Peyer's patch (tissue), 4 donors: ENCODE measurements at regions not wholly inside any gene's neighbourhood (a gene's known extent, or its start where the extent isn't known, plus 50 kb on each side); places are given as distances from the start of the nearest gene placed in this dataset.
"Not testable (repeated sequence)": the region's sequence is repeated elsewhere in the genome, so short reads cannot be mapped to it uniquely, and the experiment has no call there.

ENCODE experiments used
- POLR2A ChIP-seq, 2 donors: fragments of 450-650 bp; IDR thresholded peaks; one replicate each; pipeline ENCODE4 v1.5.1; 2017; ENCODE audit warnings: antibody characterized with exemption in 2 of 2, mild to moderate bottlenecking in 2 of 2, moderate library complexity in 2 of 2
- TF ChIP-seq, protein P1 (sequence below), 6 experiments: fragments of 450-650 bp in 4 of 6; fragments of 200-600 bp in 2 of 6; sonication (generic) in 1 of 6; IDR thresholded peaks; one replicate each; pipeline ENCODE4 v1.5.1; 2017 to 2019; ENCODE audit warnings: antibody characterized with exemption in 6 of 6, mild to moderate bottlenecking in 3 of 6, moderate library complexity in 1 of 6

DNA sequence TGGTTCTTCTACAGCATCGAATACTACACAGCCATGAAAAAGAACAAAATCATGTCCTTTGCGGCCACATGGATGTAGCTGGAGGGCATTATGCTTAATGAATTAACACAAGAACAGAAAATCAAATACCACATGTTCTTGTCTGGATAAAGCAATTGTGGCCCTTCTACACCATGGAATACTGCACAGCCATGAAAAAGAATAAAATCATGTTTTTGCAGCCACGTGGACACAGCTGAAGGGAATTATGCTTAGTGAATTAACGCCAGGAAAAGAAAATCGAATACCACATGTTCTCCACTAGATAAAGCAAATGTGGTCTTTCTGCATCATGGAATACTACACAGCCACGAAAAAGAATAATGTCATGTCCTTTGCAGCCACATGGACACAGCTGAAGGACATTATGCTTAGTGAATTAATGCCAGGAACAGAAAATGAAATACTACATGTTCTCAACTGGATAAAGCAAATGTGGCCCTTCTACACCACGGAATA, 361.8 kb upstream of the PLGLB2 start:
- TF ChIP-seq POLR2A (IDR thresholded peaks at IDR 0.05), result not testable (repeated sequence)
- TF ChIP-seq, protein P1, sequence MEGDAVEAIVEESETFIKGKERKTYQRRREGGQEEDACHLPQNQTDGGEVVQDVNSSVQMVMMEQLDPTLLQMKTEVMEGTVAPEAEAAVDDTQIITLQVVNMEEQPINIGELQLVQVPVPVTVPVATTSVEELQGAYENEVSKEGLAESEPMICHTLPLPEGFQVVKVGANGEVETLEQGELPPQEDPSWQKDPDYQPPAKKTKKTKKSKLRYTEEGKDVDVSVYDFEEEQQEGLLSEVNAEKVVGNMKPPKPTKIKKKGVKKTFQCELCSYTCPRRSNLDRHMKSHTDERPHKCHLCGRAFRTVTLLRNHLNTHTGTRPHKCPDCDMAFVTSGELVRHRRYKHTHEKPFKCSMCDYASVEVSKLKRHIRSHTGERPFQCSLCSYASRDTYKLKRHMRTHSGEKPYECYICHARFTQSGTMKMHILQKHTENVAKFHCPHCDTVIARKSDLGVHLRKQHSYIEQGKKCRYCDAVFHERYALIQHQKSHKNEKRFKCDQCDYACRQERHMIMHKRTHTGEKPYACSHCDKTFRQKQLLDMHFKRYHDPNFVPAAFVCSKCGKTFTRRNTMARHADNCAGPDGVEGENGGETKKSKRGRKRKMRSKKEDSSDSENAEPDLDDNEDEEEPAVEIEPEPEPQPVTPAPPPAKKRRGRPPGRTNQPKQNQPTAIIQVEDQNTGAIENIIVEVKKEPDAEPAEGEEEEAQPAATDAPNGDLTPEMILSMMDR (IDR thresholded peaks at IDR 0.05), result not testable (repeated sequence)
